H1 (cell line): ENCODE measurements at regions not wholly inside any gene's neighbourhood (a gene's known extent, or its start where the extent isn't known, plus 50 kb on each side); places are given as distances from the start of the nearest gene placed in this dataset.

ENCODE experiments used
- ATF3 ChIP-seq: IDR thresholded peaks from 2 replicates; pipeline ENCODE4 v1.6.1; 2011; ENCODE audit warnings: low read depth, mild to moderate bottlenecking, low read length; ENCODE audit not compliant: insufficient read depth
- EZH2 ChIP-seq: fragments of 200-600 bp; sonication (generic); IDR thresholded peaks from 2 replicates; pipeline ENCODE4 v1.7.1; 2012; ENCODE audit warnings: low read depth, mild to moderate bottlenecking, moderate library complexity, low read length, inconsistent platforms; ENCODE audit not compliant: severe bottlenecking
- FOSL1 ChIP-seq: IDR thresholded peaks from 2 replicates; pipeline ENCODE4 v1.6.1; 2011; ENCODE audit warnings: mild to moderate bottlenecking, low read depth, low read length, moderate library complexity; ENCODE audit not compliant: insufficient read depth
- GABPA ChIP-seq: IDR thresholded peaks from 2 replicates; pipeline ENCODE4 v1.6.1; 2011; ENCODE audit warnings: mild to moderate bottlenecking, low read length, moderate library complexity, borderline replicate concordance; ENCODE audit not compliant: insufficient read depth
- MAX ChIP-seq: IDR thresholded peaks from 2 replicates; pipeline ENCODE4 v1.6.1; 2012; ENCODE audit warnings: inconsistent platforms
- POLR2A ChIP-seq, 2 experiments: IDR thresholded peaks; 1 replicate in 1 of 2; 2 replicates in 1 of 2; pipeline ENCODE4 v1.6.1; 2011; ENCODE audit warnings: low read depth in 2 of 2, low read length in 2 of 2, mild to moderate bottlenecking in 2 of 2; ENCODE audit errors: control extremely low read depth in 1 of 2
- POLR2AphosphoS5 ChIP-seq: IDR thresholded peaks from 2 replicates; pipeline ENCODE4 v1.6.1; 2011; ENCODE audit warnings: low read depth, low read length
- RBBP5 ChIP-seq: IDR thresholded peaks from 2 replicates; pipeline ENCODE4 v1.7.1; 2012; ENCODE audit warnings: low read depth, mild to moderate bottlenecking, inconsistent platforms, low read length, moderate library complexity, borderline replicate concordance
- SP2 ChIP-seq: IDR thresholded peaks from 2 replicates; pipeline ENCODE4 v1.6.1; 2012; ENCODE audit warnings: mild to moderate bottlenecking, low read length, inconsistent platforms
- SRF ChIP-seq: IDR thresholded peaks from 2 replicates; pipeline ENCODE4 v1.6.1; 2011; ENCODE audit warnings: mild to moderate bottlenecking, low read depth, low read length, moderate library complexity
- TF ChIP-seq, protein P1 (sequence below): IDR thresholded peaks from 2 replicates; pipeline ENCODE4 v1.6.1; 2011; ENCODE audit warnings: low read length, improper control_type of control experiment

GRCh38 chr6:146901940-146902816 is 302.0 kb upstream of the STXBP5 start:
- TF ChIP-seq SP2 (no peak), POLR2AphosphoS5 (no peak), EZH2 (no peak), MAX (no peak), SRF (no peak), FOSL1 (no peak), RBBP5 (no peak), POLR2A (IDR thresholded peaks at IDR 0.05; ENCODE audit: control extremely low read depth in 1 of 2, low read depth in 2 of 2, low read length in 2 of 2) (no peak), GABPA (no peak), ATF3 (no peak)
- TF ChIP-seq, protein P1, sequence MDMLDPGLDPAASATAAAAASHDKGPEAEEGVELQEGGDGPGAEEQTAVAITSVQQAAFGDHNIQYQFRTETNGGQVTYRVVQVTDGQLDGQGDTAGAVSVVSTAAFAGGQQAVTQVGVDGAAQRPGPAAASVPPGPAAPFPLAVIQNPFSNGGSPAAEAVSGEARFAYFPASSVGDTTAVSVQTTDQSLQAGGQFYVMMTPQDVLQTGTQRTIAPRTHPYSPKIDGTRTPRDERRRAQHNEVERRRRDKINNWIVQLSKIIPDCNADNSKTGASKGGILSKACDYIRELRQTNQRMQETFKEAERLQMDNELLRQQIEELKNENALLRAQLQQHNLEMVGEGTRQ: no peak
